Kidney epithelial cell (primary cell): ENCODE measurements at regions not wholly inside any gene's neighbourhood (a gene's known extent, or its start where the extent isn't known, plus 50 kb on each side); places are given as distances from the start of the nearest gene placed in this dataset.

Experiments used
- DNase-seq: peaks from one replicate; pipeline ENCODE4 v3.0.0-alpha.2; 2010; ENCODE audit warnings: low read depth
- H3K27me3 ChIP-seq: 2 replicates; pipeline ENCODE4 v1.6.0; 2011; ENCODE audit warnings: low read length; ENCODE audit not compliant: control insufficient read depth, insufficient read depth
- H3K36me3 ChIP-seq: 2 replicates; pipeline ENCODE4 v1.5.1; 2011; ENCODE audit warnings: low read length; ENCODE audit not compliant: control insufficient read depth, insufficient read depth
- H3K4me3 ChIP-seq: 2 replicates; pipeline ENCODE4 v1.5.1; 2011; ENCODE audit warnings: low read depth, mild to moderate bottlenecking, control low read depth, low read length
- CTCF ChIP-seq: IDR thresholded peaks from 2 replicates; pipeline ENCODE4 v1.5.1; 2011; ENCODE audit warnings: mild to moderate bottlenecking, moderate library complexity, low read length, control low read depth, inconsistent platforms; ENCODE audit not compliant: insufficient read depth, poor library complexity, severe bottlenecking

- no peak for DNase-seq
- H3K27me3 ChIP-seq, result no peaks in the 10 kb centered on the region
- no peak overlapping the region for H3K4me3 ChIP-seq
- no peaks in the 10 kb centered on the region for H3K36me3 ChIP-seq
- no peak for TF ChIP-seq CTCF
These were observed 561.1 kb downstream of the ACTR3B start for GRCh38 chr7:153320681-153321080.

- no peaks in the 10 kb centered on the region for H3K36me3 ChIP-seq
- no peak for DNase-seq
- no peak for TF ChIP-seq CTCF
- no peaks in the 10 kb centered on the region for H3K27me3 ChIP-seq
- no peak overlapping the region for H3K4me3 ChIP-seq
These were observed 563.4 kb downstream of the ACTR3B start for GRCh38 chr7:153322991-153323390.

GRCh38 chr7:153324094-153324493 is 564.5 kb downstream of the ACTR3B start:
- H3K4me3 ChIP-seq, result no peak overlapping the region
- no peak for TF ChIP-seq CTCF
- no peak for DNase-seq
- no peaks in the 10 kb centered on the region for H3K27me3 ChIP-seq
- H3K36me3 ChIP-seq, result no peaks in the 10 kb centered on the region

GRCh38 chr7:153327683-153328082 is 568.1 kb downstream of the ACTR3B start:
- no peaks in the 10 kb centered on the region for H3K27me3 ChIP-seq
- no peak for TF ChIP-seq CTCF
- H3K4me3 ChIP-seq, result no peak overlapping the region
- DNase-seq, result no peak
- no peaks in the 10 kb centered on the region for H3K36me3 ChIP-seq

GRCh38 chr7:153331427-153331826 is 571.9 kb downstream of the ACTR3B start:
- H3K4me3 ChIP-seq, result no peak overlapping the region

GRCh38 chr7:153354071-153354470 is 594.5 kb downstream of the ACTR3B start:
- no peaks in the 10 kb centered on the region for H3K27me3 ChIP-seq
- H3K36me3 ChIP-seq, result no peaks in the 10 kb centered on the region
- H3K4me3 ChIP-seq, result no peak overlapping the region
- no peak for DNase-seq
- TF ChIP-seq CTCF, result no peak

More at GRCh38 chr7:153331427-153331826, 571.9 kb downstream of the ACTR3B start:
- H3K27me3 ChIP-seq, result no peaks in the 10 kb centered on the region
- no peaks in the 10 kb centered on the region for H3K36me3 ChIP-seq
- no peak for TF ChIP-seq CTCF
- DNase-seq, result no peak
